Fibroblast of the aortic adventitia (primary cell): ENCODE measurements at regions not wholly inside any gene's neighbourhood (a gene's known extent, or its start where the extent isn't known, plus 50 kb on each side); places are given as distances from the start of the nearest gene placed in this dataset.

Source experiments
- DNase-seq: peaks from one replicate; pipeline ENCODE4 v3.0.0-alpha.2; 2010; ENCODE audit warnings: low read depth
- H3K4me3 ChIP-seq: 2 replicates; pipeline ENCODE4 v1.5.1; 2011; ENCODE audit warnings: low read depth, mild to moderate bottlenecking, control low read depth, low read length, moderate library complexity
- TF ChIP-seq, protein P1 (sequence below): IDR thresholded peaks from 2 replicates; pipeline ENCODE4 v1.5.1; 2011; ENCODE audit warnings: mild to moderate bottlenecking, low read length, control low read depth, inconsistent platforms; ENCODE audit not compliant: insufficient read depth

DNA sequence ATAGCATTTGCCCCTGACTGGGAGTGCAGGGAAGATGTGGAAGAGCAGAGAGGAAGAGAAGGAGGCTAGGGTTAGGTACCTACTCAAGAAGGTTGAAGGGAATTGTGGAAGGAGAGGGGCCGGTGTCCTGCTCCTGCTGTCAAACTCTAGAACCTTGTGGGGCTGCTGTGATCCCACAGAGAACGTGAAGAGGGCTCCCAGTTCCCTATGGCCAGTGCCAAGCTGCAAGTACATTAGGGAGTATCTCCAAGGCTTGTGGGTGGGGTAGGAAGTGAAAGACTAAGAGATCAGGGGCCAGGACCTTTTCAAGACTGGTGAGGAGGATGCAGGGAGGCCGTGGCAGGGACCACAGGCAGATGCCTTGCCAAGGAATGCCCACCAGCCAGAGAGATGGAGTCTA lies 263.4 kb downstream of the CDH26 start:
- TF ChIP-seq, protein P1, sequence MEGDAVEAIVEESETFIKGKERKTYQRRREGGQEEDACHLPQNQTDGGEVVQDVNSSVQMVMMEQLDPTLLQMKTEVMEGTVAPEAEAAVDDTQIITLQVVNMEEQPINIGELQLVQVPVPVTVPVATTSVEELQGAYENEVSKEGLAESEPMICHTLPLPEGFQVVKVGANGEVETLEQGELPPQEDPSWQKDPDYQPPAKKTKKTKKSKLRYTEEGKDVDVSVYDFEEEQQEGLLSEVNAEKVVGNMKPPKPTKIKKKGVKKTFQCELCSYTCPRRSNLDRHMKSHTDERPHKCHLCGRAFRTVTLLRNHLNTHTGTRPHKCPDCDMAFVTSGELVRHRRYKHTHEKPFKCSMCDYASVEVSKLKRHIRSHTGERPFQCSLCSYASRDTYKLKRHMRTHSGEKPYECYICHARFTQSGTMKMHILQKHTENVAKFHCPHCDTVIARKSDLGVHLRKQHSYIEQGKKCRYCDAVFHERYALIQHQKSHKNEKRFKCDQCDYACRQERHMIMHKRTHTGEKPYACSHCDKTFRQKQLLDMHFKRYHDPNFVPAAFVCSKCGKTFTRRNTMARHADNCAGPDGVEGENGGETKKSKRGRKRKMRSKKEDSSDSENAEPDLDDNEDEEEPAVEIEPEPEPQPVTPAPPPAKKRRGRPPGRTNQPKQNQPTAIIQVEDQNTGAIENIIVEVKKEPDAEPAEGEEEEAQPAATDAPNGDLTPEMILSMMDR = no peak
- no peak overlapping the region for H3K4me3 ChIP-seq
- DNase-seq = no peak

GRCh38 chr20:60222497-60222896 lies 264.3 kb downstream of the CDH26 start:
- TF ChIP-seq, protein P1 = no peak
- no peak for DNase-seq
- no peak overlapping the region for H3K4me3 ChIP-seq

DNA sequence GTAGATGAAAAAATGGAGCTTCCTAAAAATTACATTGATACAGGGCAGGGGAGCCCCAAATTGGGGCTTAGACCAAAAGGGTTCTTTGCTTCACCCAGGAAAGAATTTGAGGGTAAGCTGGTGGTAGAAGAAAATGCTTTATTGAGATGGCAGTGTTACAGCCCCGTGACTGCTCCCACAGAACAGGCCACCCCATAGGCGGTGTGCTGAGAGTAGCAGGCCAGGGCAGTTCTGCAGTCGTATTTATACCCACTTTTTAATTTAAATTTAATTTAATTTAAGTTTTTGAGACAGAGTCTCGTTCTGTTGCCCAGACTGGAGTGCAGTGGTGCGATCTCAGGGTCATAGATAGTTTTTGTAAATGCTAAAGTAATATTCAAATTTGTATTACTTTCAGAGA lies 265.0 kb downstream of the CDH26 start:
- DNase-seq = no peak
- no peak overlapping the region for H3K4me3 ChIP-seq
- TF ChIP-seq, protein P1 = no peak

GRCh38 chr20:60224914-60225313 lies 266.7 kb downstream of the CDH26 start:
- TF ChIP-seq, protein P1 = peak; percentile 57
- DNase-seq = peak; percentile 11
- H3K4me3 ChIP-seq = no peak overlapping the region

DNA sequence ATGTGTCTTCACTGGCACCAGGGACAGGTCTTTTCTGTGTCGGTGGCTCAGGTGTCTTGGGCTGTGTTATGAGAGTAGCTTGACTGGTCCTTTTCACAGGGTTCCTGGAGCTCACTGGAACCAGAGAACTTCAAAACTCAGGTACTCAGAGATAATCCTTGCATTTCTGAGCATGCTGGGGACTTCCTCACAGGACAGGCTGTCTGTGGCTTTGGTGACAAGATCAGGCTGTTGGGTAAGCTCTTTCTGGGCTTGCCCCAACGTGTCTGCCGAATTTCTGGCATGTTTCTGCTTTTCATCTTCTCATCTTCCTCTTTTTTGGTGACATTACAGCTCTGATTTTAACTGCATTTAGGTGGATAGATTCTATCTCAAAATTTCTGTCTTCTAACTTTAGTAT lies 270.0 kb downstream of the CDH26 start:
- no peak overlapping the region for H3K4me3 ChIP-seq
- TF ChIP-seq, protein P1 = no peak

DNA sequence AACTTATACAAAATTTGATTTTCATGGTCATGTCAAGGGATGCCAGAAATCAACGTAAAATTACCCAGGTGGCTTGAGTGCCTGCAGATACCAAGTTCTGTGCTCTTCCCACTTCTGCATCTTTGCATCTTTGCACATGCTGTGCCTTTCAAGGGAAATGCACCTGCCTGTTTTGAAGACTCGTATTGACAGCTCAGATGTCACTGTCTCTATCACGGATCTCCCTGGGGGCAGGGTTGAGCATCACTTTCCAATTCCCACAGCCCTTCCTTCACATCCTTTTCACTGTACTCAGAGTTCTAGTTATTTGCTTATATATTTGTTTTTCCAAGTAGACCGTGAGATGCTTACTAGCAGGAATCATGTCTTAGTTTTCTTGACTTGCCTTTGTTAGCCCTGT lies 274.2 kb downstream of the CDH26 start:
- TF ChIP-seq, protein P1 = no peak
- no peak overlapping the region for H3K4me3 ChIP-seq
- DNase-seq = no peak

More for the DNA sequence above, 270.0 kb downstream of the CDH26 start:
- DNase-seq = no peak

DNA sequence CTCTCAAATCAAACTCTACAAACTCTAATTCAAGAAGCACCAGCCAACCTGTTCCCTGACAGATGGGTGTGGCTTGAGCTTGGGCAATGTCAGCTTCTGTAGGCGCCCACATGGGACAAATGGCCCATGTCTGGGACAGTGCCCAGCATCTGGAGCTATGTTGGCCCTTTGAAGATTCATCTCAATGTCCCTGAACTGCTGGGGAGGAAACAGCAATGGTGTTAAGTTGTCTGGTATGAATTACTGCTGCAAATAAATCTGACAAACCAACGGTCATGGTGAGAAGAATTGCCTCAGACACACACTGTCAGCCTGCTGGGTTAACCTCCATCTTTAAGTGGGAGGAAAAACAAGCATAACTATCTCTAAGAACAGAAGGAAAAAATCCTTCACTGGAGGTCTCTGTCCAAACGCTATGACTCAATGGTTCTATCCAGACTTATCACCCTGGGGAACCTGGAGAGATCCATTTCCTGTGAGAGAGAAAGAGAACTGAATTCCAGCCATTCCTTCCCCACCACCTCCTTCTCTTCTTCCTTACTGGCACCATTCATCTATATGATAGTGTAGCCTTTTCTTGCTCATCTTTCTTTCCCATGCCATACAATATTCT lies 274.9 kb downstream of the CDH26 start:
- TF ChIP-seq, protein P1 = no peak

More for the DNA sequence above, 274.9 kb downstream of the CDH26 start:
- H3K4me3 ChIP-seq = no peak overlapping the region
- DNase-seq = no peak
